ENCODE measurements at regions not wholly inside any gene's neighbourhood (a gene's known extent, or its start where the extent isn't known, plus 50 kb on each side); places are given as distances from the start of the nearest gene placed in this dataset.

DNA sequence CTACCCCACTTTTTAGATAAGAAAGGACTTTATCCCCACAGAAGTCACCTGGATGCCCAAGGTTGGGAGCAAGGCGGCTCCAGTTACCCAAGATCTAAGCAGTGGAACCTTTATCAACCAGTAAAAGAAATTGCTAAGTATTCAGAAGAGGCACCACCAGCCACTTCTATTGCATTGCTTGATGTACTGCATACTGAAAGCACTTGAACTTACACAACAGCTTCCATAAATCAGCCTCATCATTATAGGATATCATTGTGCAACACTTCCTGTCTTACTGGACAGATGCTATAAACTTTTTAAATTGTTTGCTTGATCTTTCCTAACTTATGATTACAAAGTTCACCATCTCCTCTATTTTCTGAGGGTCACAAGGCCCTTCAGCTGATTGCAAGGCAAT lies 642.7 kb upstream of the CXADR start:
- DNase-seq = no peak

DNA sequence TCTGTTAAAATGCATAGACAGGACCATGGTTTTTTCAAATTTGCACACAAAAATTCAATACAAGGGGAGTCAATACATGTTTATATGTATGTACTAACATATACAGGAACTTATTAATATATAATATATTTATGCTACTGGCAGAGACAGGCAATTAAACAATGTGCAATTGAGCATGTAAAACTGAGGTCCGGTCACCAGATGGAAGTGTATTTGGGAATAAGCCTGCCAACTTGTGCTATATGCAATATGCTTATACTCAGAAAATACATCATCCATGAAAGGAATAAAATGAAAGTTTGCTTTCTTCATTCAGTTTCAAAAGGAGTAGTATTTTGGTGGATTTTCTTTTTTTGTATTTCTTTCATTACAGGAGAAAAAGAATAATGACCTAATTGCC lies 640.2 kb upstream of the CXADR start:
- no peak for DNase-seq

DNA sequence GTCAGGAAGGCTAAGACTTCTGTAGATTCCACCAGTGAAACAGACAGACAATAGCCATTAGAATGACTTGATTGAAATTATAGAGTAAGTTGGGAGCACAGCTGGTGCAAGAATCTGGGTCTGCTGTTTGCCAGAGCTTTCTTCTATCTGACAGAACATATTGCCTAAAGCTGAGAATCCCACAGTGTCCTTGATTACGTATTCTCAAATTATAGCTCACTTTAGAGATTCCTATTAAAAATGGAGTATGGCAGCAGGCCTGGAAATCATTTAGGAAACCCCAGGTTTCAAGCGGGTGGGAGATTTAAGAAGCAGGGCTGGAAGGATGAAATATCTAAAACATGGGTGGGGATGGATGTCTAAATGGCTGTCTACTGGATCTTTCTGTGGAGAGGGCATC lies 639.7 kb upstream of the CXADR start:
- DNase-seq = no peak

DNA sequence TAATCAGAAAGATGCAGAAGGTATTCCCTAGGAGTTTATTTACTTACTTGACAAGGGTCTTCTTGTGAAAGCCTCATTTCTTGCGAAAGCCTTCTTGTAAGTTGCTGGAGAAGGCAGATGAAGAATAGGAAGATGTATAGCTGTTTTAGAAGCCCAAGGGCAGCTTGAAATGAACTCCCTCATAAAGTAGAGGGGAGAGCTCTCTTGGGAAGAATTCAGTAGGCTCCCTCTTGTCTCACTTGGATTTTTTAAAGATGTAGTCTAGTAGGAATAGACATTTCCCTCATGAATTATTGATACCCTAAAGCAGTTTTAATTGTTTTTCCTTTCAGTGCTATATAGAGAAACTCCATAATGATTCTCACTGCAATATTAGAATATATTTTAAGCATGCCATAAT lies 639.2 kb upstream of the CXADR start:
- no peak for DNase-seq

DNA sequence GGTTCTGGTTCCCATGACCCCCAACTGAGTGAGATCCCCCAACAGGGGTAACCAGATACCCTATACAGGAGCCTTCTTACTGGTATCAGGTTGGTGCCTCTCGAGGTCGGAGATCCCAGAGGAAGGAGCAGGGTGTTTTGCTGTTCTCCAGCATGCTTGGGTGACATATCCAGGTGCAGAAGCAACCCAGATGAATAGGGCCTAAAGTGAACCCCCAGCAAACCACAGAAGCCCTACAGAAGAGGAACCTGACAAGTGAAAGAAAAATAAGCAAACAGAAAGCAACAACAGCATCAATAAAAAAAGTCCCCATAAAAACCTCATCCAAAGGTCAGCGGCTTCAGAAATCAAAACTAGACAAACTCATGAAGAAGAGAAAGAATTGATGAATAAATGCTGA lies 633.4 kb upstream of the CXADR start:
- DNase-seq = no peak

DNA sequence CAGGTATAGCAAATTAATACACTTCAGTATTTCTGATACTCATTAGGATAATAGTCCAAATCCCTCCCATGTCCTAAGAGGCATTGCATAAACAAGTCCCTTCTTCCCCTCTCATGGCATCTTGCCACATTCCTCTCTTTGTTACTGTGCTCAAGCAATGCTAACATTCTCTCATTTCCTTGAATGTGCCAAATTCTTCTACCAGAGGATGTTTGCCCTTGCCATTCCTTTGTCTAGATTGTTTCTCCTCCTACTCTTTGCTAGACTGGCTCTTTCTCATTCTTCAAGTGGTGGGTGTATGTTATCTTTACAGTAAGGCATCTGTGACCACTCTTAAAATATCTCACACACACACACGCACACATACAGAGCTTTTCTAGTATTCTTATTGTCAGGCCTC lies 621.0 kb upstream of the CXADR start:
- no peak for DNase-seq

DNA sequence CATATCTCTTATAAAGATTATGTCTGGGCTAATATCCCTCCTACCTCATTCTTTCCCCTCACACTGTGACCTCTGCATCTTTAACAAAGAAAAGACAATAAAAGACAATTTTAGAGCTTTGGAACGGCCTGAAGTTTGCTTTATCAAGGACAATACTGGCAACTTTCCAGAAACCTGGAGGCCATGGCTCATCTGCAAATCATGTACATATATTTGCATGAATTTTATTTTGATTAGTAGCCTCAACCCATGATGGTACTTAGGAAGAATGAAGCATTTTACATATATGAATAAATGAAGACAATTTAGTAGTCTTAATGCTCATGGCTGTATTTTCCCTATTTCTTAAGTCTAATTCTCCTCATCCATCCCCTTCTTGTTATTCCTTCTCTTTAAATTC lies 612.2 kb upstream of the CXADR start:
- no peak for DNase-seq

DNA sequence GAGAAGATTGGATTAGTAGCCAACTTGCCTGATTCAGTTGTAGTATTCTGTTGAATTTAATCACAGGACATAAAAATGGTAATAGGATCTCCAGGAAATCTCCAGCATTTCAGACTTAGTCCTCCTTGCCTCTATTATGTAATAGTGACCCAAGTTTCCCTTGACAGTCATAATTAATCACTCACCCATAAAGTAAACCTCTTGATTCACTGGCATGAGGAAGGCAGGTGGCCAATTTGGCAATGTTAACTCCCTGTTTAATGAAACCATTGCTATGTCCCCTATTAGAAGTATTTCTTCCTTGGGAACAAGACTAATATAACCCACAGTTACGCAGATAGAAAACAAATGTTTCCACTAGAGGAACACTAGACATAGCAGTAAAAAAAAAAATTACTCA lies 604.8 kb upstream of the CXADR start:
- DNase-seq = no peak

DNA sequence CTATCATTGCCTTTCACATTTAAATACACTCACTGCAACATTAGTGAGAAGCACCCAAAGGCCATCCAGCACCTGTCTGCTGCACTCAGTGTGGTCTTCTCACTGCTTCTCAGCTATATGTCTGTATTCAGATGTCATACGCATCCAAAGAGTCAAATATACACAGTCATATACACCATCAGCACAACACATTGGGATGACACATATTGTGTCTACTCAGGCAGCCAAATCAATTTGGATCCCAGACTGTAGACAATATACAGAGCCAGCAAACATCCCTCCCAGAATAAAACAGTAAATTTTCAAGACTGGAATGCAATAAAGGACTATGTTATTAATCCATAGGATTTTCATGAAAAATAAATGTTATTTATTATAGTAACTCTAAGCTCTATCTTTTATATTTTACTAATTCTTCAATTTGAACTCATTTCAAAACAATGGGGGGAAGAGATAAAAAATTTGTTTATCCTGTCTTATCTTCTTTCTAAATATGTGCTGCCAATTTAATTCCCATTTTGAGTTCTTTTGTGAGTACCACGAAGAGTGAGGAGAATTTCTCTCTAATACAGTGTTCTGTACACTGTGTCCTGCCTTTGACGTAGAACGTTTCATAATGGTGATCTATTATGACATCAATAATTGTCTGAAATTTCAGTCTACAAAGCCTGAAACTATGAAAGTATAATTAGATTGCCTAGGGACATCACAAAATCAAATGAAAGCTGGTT lies 602.2 kb upstream of the CXADR start:
- no peak for DNase-seq

DNA sequence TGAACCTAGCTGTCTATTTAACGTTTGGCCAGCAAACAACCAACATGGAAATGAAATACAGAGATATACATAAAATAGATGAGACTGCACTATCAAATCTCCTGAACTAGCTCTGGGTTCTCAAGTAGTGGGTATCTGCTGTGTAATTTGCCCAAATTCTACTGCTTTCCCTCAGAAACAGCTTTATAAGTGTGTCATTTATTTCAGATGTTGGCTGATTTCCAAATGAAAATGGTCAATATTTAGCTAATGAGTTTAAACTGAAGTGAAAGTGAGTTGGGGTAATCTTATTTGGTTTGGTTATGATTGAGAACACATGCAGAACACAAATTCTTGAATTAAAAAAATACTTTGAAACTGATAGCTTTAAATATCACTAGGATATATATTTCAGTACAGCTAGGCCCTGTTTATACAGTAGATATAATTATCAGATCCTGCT lies 601.7 kb upstream of the CXADR start:
- DNase-seq = no peak

DNA sequence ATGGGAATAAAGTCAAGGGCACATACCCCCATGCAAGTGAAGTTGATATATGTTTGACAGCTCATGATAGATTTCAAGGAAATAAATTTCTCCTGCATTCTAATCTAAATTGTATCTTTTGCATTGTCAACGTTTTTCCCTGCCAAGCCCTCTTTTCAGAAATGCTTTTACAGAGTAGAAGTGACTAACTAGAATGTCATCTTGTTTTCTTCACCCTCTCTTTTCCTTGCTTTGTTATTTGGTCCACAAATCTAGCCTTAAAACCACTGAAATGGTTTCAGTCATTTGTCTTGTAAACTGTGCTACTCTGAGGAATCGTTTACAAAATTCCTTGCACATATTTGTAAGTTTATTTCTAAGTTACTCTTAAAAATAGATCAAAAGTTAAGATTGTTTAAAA lies 600.8 kb upstream of the CXADR start:
- DNase-seq = no peak

DNA sequence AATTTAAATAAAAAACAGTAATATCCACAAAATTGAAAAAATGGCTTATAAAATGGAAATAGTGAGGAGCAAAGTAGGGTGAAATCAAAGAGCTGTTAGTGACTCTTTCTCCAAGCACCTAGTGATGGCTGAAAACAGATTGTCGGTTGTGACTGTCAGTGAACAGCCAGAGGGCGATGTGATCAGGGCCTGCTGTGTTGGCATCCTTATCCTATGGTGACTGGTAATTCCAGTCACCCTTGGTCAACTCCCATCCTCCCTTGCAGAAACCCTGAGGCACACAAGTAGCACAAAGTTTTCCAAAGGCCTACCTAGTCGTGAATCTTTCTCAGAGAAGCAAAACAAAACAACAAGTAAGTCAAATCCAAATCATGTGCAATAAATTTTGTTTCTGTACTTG lies 599.8 kb upstream of the CXADR start:
- DNase-seq = no peak

DNA sequence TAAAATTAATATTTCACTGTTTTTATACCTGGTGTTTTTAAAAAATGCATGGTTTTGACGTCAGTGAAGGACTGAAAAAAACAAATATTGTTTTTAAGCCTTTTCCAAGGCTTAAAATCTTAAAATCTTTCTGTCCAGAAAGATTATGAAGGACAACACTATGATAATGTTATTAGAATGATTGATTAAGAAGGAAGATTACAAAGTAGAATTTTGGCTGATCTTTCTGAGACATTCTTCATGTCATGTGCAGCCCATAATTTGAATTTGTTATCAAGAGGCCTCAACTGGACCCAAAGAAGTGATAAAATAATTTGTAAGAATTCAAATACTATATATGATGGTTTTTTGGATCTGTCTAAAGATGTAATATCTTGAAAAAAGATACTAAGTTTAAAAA lies 584.4 kb upstream of the CXADR start:
- no peak for DNase-seq

DNA sequence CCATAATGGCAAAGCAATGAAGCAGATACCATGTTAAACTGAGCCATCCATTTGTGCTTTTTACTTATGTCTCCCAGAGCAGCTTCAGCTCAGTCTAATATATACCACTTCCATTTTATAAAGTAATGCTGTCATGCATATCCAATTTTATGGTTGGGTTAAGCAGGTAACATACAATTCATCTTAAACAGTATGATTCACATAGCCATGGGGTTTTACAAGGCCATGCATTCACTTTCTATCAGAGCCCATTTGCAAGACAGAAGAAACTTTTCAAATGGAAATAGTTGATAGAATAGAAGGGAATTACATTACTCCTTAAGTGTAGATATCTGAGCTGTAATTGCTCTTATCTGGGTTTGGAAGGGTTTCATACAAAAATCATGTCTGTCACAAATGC lies 580.5 kb upstream of the CXADR start:
- DNase-seq = no peak

DNA sequence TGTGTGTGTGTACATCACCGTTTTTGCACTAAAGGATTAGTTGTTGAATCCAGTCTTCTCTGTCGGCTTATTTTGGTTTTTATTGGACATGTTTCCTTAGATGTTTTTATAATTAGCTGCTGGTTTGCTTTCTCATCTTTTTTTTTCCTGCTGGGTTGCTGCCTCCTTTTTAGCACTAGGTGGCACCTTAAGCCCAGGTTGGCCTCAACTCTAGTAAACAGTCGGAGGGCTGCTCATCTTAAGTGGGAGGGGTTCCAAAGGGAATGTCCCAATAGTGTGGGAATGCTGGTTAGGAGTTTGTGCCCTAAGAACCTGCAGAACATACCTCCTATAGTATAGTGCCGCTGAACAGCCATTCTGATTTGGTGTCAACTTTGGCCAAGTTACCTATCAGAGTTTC lies 570.1 kb upstream of the CXADR start:
- no peak for DNase-seq

DNA sequence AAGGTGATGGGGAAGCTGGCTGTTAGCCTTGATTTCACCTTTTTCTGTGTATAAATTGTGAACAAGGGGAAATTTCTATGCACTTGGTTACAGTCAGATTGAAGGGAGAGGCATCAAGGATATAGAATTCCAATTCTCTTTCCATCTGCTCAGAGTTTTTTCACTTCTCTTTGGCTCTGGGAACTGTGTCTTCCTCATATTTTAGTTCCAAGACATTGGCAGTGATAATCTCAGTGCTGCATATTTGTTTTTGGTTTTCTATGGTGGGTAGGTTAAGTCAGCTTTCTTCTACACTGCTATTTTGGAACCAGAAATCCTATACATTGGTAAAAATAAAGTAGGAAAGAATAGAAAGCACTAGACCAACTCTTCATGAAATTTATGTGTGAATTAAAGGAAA lies 569.6 kb upstream of the CXADR start:
- no peak for DNase-seq

DNA sequence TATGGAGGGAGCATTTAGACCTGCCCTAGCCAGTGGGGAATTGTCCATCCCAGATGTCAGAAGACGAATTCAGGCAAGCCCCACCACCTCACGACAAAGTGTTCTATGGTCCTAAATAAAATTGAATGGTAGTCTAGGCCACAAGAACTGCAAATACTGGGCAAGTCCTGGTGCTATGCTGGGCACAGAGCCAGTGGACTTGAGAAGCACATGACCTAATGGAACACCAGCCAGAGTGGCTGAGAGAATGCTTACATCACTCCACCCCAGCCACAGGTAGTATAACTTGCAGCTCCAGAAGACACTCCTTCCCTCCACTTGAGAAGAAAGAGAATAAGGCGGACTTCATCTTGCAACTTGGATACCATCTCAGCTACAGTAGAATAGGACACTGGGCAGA lies 567.3 kb upstream of the CXADR start:
- no peak for DNase-seq

DNA sequence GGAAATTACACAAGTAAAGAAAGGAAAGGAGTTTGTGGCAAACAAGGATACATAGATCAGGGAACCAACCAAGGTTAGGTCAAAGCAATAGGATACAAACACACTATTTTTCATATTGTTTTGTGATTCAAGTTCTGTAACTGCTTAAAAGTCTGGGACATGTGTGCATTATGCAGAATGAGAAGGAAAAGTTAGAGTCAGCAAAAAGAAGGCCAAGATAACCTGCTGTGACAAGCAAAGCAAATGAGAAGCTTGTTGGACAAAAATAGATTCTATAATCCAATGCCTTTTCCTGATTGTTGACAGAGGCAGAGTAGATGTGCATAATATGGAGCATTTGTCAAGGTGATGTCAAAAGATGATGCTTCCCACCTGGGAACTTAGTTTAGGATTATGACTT lies 556.0 kb upstream of the CXADR start:
- DNase-seq = no peak

DNA sequence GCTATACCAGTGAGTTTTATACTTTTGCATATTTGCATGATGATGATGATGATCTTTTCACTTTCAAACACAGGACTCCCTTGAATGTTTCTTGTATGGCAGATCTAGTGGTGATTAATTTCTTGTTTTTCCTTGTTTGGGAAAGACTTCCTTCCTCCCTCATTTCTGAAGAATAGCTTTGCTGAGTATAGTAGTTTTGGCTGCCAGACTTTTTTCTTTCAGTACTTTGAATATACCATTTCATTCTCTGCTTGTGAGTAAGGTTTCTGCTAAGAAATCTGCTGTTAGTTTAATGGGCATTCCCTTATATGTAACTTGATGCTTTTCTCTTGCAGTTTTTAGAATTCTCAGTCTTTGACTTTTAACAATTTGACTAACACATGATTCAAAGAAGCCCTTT lies 547.4 kb upstream of the CXADR start:
- no peak for DNase-seq

DNA sequence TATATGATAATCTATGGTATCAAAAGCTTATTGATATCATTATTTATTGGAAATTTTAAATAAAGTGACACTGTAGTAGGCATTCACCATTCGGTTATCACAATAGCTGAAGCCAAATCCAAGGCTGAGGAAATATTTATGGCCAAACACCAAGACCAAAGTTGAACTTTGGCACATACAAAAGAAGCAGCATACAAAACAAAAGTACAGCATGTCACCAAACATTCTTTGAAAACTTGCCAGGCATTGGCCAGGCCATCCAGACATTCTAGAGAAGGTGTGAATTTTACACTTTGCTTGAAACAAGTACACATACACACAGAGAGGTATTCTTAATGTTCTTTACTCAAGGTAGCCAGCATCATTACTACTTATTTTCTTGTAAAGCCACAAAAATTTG lies 544.4 kb upstream of the CXADR start:
- DNase-seq = no peak

DNA sequence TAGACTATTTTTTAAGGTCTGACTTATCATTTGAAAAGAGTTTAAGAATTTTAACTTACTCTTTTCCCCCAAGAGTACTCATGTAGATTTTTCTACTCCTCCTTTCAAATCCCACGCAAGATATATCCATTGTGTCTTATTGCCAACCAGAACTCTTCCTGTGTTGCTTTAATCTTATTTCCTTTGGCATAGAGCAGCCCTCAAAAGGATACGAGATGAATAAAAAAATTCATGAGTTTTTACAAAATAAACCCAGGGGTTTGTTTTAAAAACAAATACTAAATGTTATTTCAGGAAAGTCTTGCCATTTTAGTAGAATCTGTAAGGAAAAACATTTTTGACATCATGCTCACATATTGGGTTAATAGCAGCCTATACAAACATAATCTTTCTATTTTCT lies 543.2 kb upstream of the CXADR start:
- no peak for DNase-seq

DNA sequence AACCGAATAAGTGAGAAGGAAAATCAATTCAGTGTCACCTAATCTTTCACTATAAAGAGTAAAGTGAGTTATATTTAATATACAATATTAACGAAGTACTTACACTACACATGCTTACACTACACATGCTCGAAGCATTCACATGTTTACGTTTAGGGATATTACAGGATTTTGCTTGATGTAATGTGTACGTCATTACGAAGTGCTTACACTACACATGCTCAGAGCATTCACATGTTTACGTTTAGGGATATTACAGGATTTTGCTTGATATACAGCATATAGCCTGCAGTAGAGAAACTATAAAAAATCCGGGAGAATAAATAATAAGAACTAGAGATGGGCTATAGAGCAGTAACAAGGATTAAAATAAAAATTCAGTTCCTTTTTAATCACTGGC lies 538.8 kb upstream of the CXADR start:
- no peak for DNase-seq

DNA sequence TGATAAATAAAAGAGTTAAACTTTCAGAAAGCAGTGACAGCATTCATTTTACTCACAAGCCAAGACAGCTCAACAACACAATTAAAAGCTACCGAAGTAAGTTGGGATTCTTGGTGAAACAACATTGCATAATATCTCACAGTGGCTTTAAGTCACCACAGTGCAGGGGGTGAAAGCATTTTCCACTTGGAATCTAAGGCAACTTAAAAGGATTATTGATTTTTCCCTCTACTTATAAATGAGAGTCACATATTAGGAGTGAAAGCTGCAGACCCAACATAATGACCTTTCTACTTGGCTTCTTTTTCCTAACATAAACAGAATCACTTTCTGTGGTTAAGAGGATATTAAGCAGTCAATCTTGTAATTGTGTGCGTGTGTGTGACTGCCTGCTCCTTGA lies 536.6 kb upstream of the CXADR start:
- DNase-seq = no peak

DNA sequence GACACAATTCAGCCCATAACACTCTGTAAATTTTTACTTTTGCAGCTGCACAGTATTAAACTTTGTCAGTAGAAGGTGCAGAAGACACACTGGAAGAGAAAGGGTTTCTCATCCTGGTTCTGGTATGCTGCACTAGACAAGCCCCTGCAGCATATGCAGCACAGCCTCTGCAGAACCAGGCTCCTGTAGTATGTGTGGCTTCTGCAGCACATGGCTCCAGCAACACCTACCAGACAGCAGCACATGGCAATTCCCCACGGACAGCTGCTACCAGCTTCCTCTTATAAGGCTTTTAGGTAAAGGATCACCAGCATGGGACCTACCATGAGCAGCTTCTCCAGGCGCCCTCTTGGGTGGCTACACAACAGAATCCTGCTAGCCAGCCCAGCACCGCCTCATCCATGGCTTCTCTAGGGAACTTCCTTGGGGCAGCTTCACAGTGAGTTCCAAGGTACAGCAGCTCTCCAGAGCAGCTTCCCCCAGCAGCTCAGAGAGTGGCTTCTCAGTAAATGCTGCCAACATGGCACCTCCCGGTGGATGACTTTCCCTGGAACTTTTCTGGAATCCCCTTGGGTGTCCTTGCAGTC lies 534.4 kb upstream of the CXADR start:
- no peak for DNase-seq

DNA sequence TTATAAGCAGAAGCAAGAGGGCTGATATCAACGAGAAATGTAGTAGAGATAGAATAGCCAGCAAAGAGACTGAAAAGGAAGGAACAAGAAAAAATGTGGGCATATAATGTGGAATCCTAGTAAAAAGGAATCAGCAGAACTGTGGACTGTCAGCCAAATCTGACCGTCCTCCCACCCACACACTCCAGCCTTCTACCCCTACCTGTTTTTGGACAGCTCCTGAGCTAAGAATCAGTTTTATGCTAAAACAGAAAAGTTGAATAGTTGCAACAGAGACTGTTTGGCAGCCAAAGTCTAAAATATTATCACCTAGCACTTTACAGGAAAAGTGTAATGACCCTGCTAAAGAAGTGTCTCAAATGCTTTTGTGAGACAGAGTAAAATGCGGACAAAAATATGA lies 533.3 kb upstream of the CXADR start:
- no peak for DNase-seq

All from NCI-H345 (cell line).